Mesothelial cell of epicardium (in vitro differentiated cells): ENCODE measurements at regions not wholly inside any gene's neighbourhood (a gene's known extent, or its start where the extent isn't known, plus 50 kb on each side); places are given as distances from the start of the nearest gene placed in this dataset.

Source experiments
- DNase-seq, 2 experiments: peaks; one replicate each; pipeline ENCODE4 v3.0.0; 2021; ENCODE audit warnings: low spot score in 2 of 2; ENCODE audit not compliant: unreplicated experiment in 2 of 2
- H3K27ac Mint-ChIP-seq: 2 replicates; pipeline ENCODE4 v1.8.0; 2021; ENCODE audit warnings: mixed read lengths
- H3K27me3 Mint-ChIP-seq: 2 replicates; pipeline ENCODE4 v1.8.0; 2021; ENCODE audit warnings: low read depth, mixed read lengths
- H3K36me3 Mint-ChIP-seq: 2 replicates; pipeline ENCODE4 v1.8.0; 2021; ENCODE audit warnings: mixed read lengths
- H3K4me1 Mint-ChIP-seq: 2 replicates; pipeline ENCODE4 v1.8.0; 2021; ENCODE audit warnings: mixed read lengths
- H3K4me3 Mint-ChIP-seq: 2 replicates; pipeline ENCODE4 v1.8.0; 2021; ENCODE audit warnings: mild to moderate bottlenecking, moderate library complexity, mixed read lengths
- H3K9me3 Mint-ChIP-seq: 2 replicates; pipeline ENCODE4 v1.8.0; 2021; ENCODE audit warnings: mixed read lengths
- CTCF ChIP-seq: fragments of 200-600 bp; sonication (generic); IDR thresholded peaks from one replicate; pipeline ENCODE4 v1.5.0; 2021; ENCODE audit warnings: antibody characterized with exemption; ENCODE audit not compliant: unreplicated experiment

GRCh38 chrX:7689791-7690412 lies 153.1 kb upstream of the VCX start:
- Mint-ChIP-seq H3K9me3 (no peaks in the 10 kb centered on the region), H3K27ac (no peak overlapping the region), H3K27me3 (peaks cover 8% of the 10 kb centered on the region), H3K36me3 (no peaks in the 10 kb centered on the region), H3K4me3 (no peak overlapping the region), H3K4me1 (peaks cover 7% of the 10 kb centered on the region)
- DNase-seq: no peak
- no peak for TF ChIP-seq CTCF

- H3K9me3 Mint-ChIP-seq: no peaks in the 10 kb centered on the region
- no peak overlapping the region for H3K4me3 Mint-ChIP-seq
- TF ChIP-seq CTCF: no peak
- H3K27me3 Mint-ChIP-seq: no peaks in the 10 kb centered on the region
- no peak overlapping the region for H3K27ac Mint-ChIP-seq
- DNase-seq: no peak
- no peaks in the 10 kb centered on the region for H3K4me1 Mint-ChIP-seq
- no peaks in the 10 kb centered on the region for H3K36me3 Mint-ChIP-seq
Observed at GRCh38 chrX:7680181-7680580, 162.8 kb upstream of the VCX start.

GRCh38 chrX:7654316-7654715 lies 188.7 kb upstream of the VCX start:
- H3K36me3 Mint-ChIP-seq: no peaks in the 10 kb centered on the region
- no peaks in the 10 kb centered on the region for H3K4me1 Mint-ChIP-seq
- H3K27me3 Mint-ChIP-seq: no peaks in the 10 kb centered on the region
- H3K27ac Mint-ChIP-seq: no peak overlapping the region
- DNase-seq: no peak
- H3K9me3 Mint-ChIP-seq: peaks cover 38% of the 10 kb centered on the region
- no peak for TF ChIP-seq CTCF
- H3K4me3 Mint-ChIP-seq: no peak overlapping the region

- H3K27me3 Mint-ChIP-seq: no peaks in the 10 kb centered on the region
Observed at GRCh38 chrX:7647831-7648230, 195.1 kb upstream of the VCX start.

GRCh38 chrX:7641141-7641540 lies 201.8 kb upstream of the VCX start:
- Mint-ChIP-seq H3K9me3 (no peaks in the 10 kb centered on the region), H3K4me1 (no peaks in the 10 kb centered on the region), H3K27me3 (no peaks in the 10 kb centered on the region), H3K27ac (no peak overlapping the region), H3K4me3 (no peak overlapping the region), H3K36me3 (no peaks in the 10 kb centered on the region)
- DNase-seq: no peak
- TF ChIP-seq CTCF: no peak

More at GRCh38 chrX:7647831-7648230, 195.1 kb upstream of the VCX start:
- H3K4me3 Mint-ChIP-seq: no peak overlapping the region
- H3K27ac Mint-ChIP-seq: no peak overlapping the region
- H3K9me3 Mint-ChIP-seq: peaks cover 9% of the 10 kb centered on the region
- TF ChIP-seq CTCF: no peak
- no peaks in the 10 kb centered on the region for H3K36me3 Mint-ChIP-seq
- no peaks in the 10 kb centered on the region for H3K4me1 Mint-ChIP-seq
- DNase-seq: no peak

GRCh38 chrX:7640392-7640791 lies 202.6 kb upstream of the VCX start:
- DNase-seq: no peak
- Mint-ChIP-seq H3K4me3 (no peak overlapping the region), H3K9me3 (no peaks in the 10 kb centered on the region), H3K4me1 (no peaks in the 10 kb centered on the region), H3K27ac (no peak overlapping the region), H3K36me3 (no peaks in the 10 kb centered on the region), H3K27me3 (no peaks in the 10 kb centered on the region)
- TF ChIP-seq CTCF: no peak
